ENCODE measurements at regions not wholly inside any gene's neighbourhood (a gene's known extent, or its start where the extent isn't known, plus 50 kb on each side); places are given as distances from the start of the nearest gene placed in this dataset.

DNA sequence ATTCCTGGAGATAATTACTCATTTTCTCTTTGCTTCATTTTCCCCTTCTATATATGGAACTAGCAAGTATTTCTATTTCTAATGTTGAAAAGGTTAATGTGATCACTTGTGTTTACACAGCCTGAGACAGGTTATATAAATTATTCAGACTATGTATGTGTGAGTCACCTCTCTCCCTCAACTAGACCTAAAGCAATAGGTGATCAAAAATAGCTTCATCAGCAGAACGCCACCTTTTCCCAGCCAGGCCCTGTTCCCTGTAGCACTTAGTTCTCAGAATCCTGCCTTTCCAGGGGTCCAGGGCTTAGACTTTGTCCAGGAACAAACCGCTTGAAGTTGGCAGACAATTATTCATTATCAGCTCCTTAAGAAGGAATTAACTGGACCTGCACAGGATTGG lies 125.3 kb upstream of the EXOC2 start:
- no peak for DNase-seq (ENCODE audit: low spot score)
- no peak for TF ChIP-seq CTCF (IDR thresholded peaks at IDR 0.05; ENCODE audit: extremely low read depth, missing control alignments)

- DNase-seq (ENCODE audit: low spot score), result no peak
- TF ChIP-seq CTCF (IDR thresholded peaks at IDR 0.05; ENCODE audit: extremely low read depth, missing control alignments), result no peak
These were observed 123.7 kb upstream of the EXOC2 start for GRCh38 chr6:816510-817084.

- TF ChIP-seq CTCF (IDR thresholded peaks at IDR 0.05; ENCODE audit: extremely low read depth, missing control alignments), result no peak
- no peak for DNase-seq (ENCODE audit: low spot score)
These were observed 122.4 kb upstream of the EXOC2 start for GRCh38 chr6:815348-815738.

GRCh38 chr6:814378-815347 lies 121.7 kb upstream of the EXOC2 start:
- TF ChIP-seq CTCF (IDR thresholded peaks at IDR 0.05; ENCODE audit: extremely low read depth, missing control alignments), result no peak
- DNase-seq (ENCODE audit: low spot score), result no peak

DNA sequence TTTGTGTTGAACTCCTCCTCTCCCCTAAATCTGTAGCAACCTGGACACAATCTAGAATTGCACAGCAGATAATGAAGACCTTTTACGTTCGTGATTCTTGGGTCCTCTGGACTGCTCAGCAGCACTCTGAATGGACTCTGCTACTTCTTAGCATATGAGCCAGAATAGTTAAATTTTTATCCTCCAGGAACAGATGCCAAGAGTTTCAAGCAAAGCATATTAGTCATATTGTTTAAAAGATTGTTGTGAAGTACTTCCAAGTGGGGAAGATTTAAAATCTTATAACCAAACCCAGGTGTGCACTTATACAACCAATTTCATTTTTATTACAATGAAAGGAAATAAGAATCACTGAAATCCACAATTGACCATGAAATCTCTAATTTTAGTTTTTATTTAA lies 118.9 kb upstream of the EXOC2 start:
- DNase-seq (ENCODE audit: low spot score), result no peak
- TF ChIP-seq CTCF (IDR thresholded peaks at IDR 0.05; ENCODE audit: extremely low read depth, missing control alignments), result no peak

DNA sequence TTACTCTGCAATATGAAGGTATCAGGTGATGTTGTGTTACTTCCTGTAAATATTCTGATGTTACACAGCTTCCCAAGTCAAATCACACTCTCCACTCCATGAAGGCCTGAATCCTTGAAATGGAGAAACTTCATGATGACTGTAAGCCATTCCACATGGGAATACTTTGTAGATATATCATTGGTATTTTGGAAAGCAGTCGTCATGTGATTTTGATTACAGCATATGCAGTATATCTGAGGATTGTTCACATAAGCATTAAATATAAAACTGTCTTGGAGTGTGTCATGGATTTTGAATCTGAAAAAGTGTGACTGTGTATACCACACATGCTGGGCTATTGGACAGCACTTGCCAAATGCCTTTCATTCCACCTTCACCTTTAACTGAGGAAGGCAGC lies 118.3 kb upstream of the EXOC2 start:
- no peak for TF ChIP-seq CTCF (IDR thresholded peaks at IDR 0.05; ENCODE audit: extremely low read depth, missing control alignments)
- DNase-seq (ENCODE audit: low spot score), result no peak

- DNase-seq (ENCODE audit: low spot score), result no peak
- no peak for TF ChIP-seq CTCF (IDR thresholded peaks at IDR 0.05; ENCODE audit: extremely low read depth, missing control alignments)
These were observed 111.8 kb upstream of the EXOC2 start for GRCh38 chr6:804771-805170.

Measured in GM20000 (cell line).